GM13977 (cell line): ENCODE measurements at regions not wholly inside any gene's neighbourhood (a gene's known extent, or its start where the extent isn't known, plus 50 kb on each side); places are given as distances from the start of the nearest gene placed in this dataset.

Experiments used
- DNase-seq: peaks from one replicate; pipeline ENCODE4 v3.0.0; 2012; ENCODE audit warnings: low spot score
- CTCF ChIP-seq: IDR thresholded peaks from 2 replicates; pipeline ENCODE4 v1.5.1; 2012; ENCODE audit warnings: mild to moderate bottlenecking, control low read depth; ENCODE audit not compliant: insufficient read depth; ENCODE audit errors: extremely low read depth, missing control alignments
- in situ Hi-C: fragments of 300-500 bp; cut with MboI; formaldehyde crosslinking; loops from one replicate; pipeline ENCODE4 v1.12.0; 2022; ENCODE audit warnings: low sequenced_read_pairs, low pct_unique_long_range_greater_than_20kb, mixed read lengths, inconsistent platforms; ENCODE audit not compliant: unreplicated experiment

- no peak for TF ChIP-seq CTCF
- no peak for DNase-seq
- in situ Hi-C loops: no loop called here
Measured at GRCh38 chr1:57949168-57949567, 525.3 kb upstream of the DAB1 start.

- DNase-seq: no peak
- in situ Hi-C loops: no loop called here
- TF ChIP-seq CTCF: no peak
Measured at GRCh38 chr1:57947471-57947870, 523.6 kb upstream of the DAB1 start.

- DNase-seq: no peak
- in situ Hi-C loops: no loop called here
- no peak for TF ChIP-seq CTCF
Measured at GRCh38 chr1:57945045-57945444, 521.2 kb upstream of the DAB1 start.

DNA sequence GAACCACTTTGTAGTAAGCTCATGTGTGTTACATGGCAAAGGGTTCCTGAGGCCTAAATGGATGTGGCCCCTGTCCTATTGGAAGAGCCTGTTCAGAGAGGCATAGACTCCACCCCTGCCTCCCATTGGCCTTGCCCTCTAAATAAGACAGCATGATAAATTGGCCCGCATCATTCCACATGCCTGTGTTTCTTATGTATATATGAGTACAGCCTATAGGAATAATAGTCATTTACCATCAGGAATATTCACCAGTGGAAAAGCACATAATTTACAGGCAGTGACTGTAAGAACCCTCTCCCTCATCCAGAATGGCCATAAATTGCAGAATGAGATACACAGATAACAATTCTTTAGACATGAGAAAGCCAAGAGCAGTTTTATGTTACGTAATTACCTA lies 519.5 kb upstream of the DAB1 start:
- in situ Hi-C loops: no loop called here
- no peak for DNase-seq
- TF ChIP-seq CTCF: no peak

- in situ Hi-C loops: no loop called here
- DNase-seq: no peak
- no peak for TF ChIP-seq CTCF
Measured at GRCh38 chr1:57934745-57935144, 510.9 kb upstream of the DAB1 start.

DNA sequence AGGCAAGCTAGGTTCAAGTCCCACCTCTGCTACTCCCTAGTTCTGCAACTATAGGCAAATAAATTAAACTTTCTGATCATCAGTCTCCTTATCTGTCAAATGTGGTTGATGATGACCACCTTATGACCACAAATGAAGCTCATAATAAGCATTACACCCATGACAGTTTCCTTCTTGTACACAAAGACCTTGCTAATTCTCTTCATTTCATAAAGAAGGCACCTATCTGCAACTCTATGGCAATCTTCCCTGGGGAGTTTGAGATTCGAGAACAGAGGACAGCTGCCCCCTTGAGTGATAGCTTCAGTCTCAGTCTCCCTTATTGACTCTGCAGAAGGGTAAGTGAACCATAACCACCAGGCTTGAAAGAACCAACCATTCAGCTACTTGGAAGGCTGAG lies 503.1 kb upstream of the DAB1 start:
- no peak for DNase-seq
- in situ Hi-C loops: no loop called here

More for the DNA sequence above, 503.1 kb upstream of the DAB1 start:
- no peak for TF ChIP-seq CTCF
